Natural killer cell treated with Interleukin-12 subunit alpha and Interleukin-12 subunit beta and Interleukin-15 and Interleukin-18, amount 100 ng/mL, for 72 hours (primary cell): ENCODE measurements at regions not wholly inside any gene's neighbourhood (a gene's known extent, or its start where the extent isn't known, plus 50 kb on each side); places are given as distances from the start of the nearest gene placed in this dataset.

Source experiments
- ATAC-seq, 2 donors: fragments of 150-1000 bp; cut with Tn5 transposase in 1 of 2; sonication (Bioruptor Pico), chemical (Tn5 transposase) in 1 of 2; 2 replicates each; pipeline ENCODE4 v1.10.0; 2021
- DNase-seq: peaks from one replicate; pipeline ENCODE4 v3.0.0; 2022; ENCODE audit warnings: low spot score
- H3K27ac Mint-ChIP-seq, 2 donors: 1 replicate in 1 of 2; 2 replicates in 1 of 2; pipeline ENCODE4 v1.8.0; 2022; ENCODE audit warnings: mixed read lengths in 2 of 2, mild to moderate bottlenecking in 1 of 2, moderate library complexity in 1 of 2
- H3K27me3 Mint-ChIP-seq, 2 donors: 1 replicate in 1 of 2; 2 replicates in 1 of 2; pipeline ENCODE4 v1.8.0; 2022; ENCODE audit warnings: mixed read lengths in 2 of 2
- H3K36me3 Mint-ChIP-seq: one replicate; pipeline ENCODE4 v1.8.0; 2022; ENCODE audit warnings: mixed read lengths
- H3K4me1 Mint-ChIP-seq, 2 donors: 1 replicate in 1 of 2; 2 replicates in 1 of 2; pipeline ENCODE4 v1.8.0; 2022; ENCODE audit warnings: low read depth in 2 of 2, mixed read lengths in 2 of 2, mild to moderate bottlenecking in 1 of 2
- H3K4me3 Mint-ChIP-seq: one replicate; pipeline ENCODE4 v1.8.0; 2022; ENCODE audit warnings: mixed read lengths
- H3K9me3 Mint-ChIP-seq: 2 replicates; pipeline ENCODE4 v1.8.0; 2022; ENCODE audit warnings: mixed read lengths

DNA sequence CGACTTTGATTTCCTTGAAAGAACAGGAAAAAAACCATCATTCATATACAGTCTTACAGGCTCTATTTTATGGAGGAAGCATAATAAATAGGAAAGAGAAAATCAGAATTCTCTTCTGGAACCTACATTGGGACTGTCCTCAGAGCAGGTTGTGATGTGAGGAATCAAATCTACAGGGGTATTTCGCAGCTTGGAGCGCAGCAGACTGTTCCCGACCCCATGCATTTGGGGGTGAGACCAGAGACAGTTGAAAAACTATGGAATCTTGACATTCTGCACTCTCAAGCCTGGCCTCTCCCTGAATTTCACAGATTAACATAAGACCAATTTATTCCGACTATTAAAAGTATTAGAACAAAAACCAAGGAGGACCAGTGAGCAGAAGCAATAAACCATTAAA is 93.3 kb upstream of the PRSS58 start:
- Mint-ChIP-seq H3K4me1 (peaks cover 0 to 15% of the 10 kb centered on the region in 2 donors), H3K9me3 (no peaks in the 10 kb centered on the region), H3K36me3 (no peaks in the 10 kb centered on the region), H3K4me3 (no peak overlapping the region), H3K27ac (no peak overlapping the region), H3K27me3 (peaks cover 0 to 22% of the 10 kb centered on the region in 2 donors)
- DNase-seq (no peak), ATAC-seq (no peak)

DNA sequence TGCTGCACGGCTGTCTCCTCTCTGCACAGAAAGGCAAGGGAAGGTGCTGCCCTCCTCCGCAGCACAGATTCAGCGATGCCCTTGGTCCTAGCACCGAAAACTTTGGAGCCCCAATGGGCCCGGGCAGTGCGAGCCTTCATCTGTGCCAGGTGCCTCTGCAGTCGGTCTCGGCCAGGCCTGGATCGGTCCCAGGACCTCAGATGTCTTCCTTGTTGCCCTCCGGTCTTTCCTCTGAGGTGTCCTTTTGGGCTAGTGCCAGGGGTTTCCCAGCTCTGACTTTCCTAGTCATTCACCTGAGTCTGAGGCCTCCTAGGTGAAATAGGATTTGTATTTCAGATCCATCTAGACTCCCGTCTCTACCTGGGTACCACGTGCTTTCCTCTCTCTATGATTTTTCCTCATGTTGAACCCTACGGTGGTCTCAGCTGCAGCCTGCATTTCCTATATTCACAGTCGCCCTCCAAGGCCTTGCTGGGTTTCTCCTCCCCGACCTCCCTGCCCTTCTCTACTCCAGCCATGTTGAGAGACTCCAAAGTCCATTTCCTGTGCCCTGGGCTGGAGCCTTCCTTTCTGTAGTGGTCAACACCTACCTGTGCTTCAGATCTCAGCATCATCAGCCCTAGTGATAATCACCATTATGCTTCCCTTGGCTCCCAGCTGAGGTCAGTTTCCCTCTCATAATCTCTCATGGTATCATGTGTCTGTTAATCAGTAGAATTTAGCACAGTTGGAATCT is 92.0 kb upstream of the PRSS58 start:
- H3K27ac Mint-ChIP-seq: no peak overlapping the region

DNA sequence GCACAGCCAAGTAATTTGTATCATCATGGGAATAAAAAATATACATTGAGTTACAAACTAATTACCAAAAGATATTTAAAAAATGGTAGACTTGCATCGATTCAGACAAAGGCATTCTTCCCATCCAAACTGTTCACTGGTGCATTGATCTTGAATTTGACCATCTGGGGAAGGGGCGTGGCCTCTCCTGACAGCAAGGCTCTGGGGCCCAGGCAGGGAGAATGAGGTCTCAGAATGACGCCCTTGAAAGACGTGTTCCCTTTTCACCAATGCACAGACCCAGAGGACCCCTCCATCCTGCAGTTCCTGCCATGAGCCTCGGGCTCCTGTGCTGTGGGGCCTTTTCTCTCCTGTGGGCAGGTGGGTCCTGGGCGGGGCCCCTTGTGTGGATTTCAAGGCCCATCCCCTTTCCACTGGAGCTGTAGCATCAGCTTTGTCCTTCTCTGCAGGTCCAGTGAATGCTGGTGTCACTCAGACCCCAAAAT is 91.1 kb upstream of the PRSS58 start:
- peaks cover 0 to 22% of the 10 kb centered on the region in 2 donors for H3K27me3 Mint-ChIP-seq
- peaks cover 0 to 24% of the 10 kb centered on the region in 2 donors for H3K4me1 Mint-ChIP-seq
- no peak overlapping the region for H3K27ac Mint-ChIP-seq
- ATAC-seq (no peak), DNase-seq (no peak)
- no peak overlapping the region for H3K4me3 Mint-ChIP-seq
- no peaks in the 10 kb centered on the region for H3K36me3 Mint-ChIP-seq
- no peaks in the 10 kb centered on the region for H3K9me3 Mint-ChIP-seq

More for the DNA sequence above, 92.0 kb upstream of the PRSS58 start:
- Mint-ChIP-seq H3K4me3 (no peak overlapping the region), H3K27me3 (peaks cover 0 to 22% of the 10 kb centered on the region in 2 donors), H3K9me3 (no peaks in the 10 kb centered on the region), H3K36me3 (no peaks in the 10 kb centered on the region), H3K4me1 (peaks cover 0 to 25% of the 10 kb centered on the region in 2 donors)
- ATAC-seq: peak; percentile 13 to 34
- no peak for DNase-seq

DNA sequence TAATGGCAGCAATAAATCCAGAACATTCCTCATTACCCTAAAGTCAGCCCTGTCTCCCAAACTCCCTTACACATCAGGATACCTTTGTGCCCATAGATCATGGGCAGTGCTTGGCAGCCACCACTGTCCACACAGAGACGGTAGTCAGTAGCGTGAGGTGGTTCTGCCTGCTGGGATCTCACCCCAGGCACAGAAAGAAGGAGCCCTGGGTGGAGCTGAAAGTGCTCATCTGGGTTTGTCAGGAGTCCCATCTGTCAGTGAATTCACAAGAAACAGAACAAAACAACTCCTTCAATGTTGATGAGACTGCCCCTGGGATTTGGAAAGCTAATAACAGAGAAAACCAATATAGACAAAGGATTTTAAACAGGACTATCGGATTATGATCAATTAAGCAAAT is 90.2 kb upstream of the PRSS58 start:
- no peaks in the 10 kb centered on the region for H3K9me3 Mint-ChIP-seq
- H3K27ac Mint-ChIP-seq: no peak overlapping the region
- peaks cover 0 to 16% of the 10 kb centered on the region in 2 donors for H3K4me1 Mint-ChIP-seq
- DNase-seq (no peak), ATAC-seq (no peak)
- no peaks in the 10 kb centered on the region for H3K36me3 Mint-ChIP-seq
- H3K4me3 Mint-ChIP-seq: no peak overlapping the region
- H3K27me3 Mint-ChIP-seq: peaks cover 0 to 27% of the 10 kb centered on the region in 2 donors

DNA sequence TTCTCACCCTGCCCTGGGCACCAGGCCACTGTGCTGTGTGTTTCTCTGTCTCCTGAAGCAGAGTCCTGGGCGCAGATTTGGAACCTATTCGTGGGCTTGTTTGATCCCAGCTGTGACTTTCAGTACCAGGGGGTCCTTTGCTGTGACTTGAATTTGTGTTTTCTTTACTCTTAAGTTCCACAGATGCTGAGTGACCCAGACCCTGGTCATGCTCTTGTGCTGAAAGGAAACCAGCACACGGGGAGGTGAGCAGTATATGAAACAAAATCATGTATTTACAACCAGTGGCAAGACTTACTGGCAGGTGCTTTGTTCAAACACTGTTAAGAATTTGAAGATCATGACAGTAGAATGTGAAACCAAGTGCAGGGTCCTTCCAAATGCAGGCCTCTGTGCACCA is 89.2 kb upstream of the PRSS58 start:
- Mint-ChIP-seq H3K4me1 (peaks cover 0 to 14% of the 10 kb centered on the region in 2 donors), H3K36me3 (no peaks in the 10 kb centered on the region), H3K4me3 (no peak overlapping the region), H3K27me3 (peaks cover 0 to 25% of the 10 kb centered on the region in 2 donors), H3K27ac (no peak overlapping the region), H3K9me3 (no peaks in the 10 kb centered on the region)
- DNase-seq: no peak
- no peak for ATAC-seq

DNA sequence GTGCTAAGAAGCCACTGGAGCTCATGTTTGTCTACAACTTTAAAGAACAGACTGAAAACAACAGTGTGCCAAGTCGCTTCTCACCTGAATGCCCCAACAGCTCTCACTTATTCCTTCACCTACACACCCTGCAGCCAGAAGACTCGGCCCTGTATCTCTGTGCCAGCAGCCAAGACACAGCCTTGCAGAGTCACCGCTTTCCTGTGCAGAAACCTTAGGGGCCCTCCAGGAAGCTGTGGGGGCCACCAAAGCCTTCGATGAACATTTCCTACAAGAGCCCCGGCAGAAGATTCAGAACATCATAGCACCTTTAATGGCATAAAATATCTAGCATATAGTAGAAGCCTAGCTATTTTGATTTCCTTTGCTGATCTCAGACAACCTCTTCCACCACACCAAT is 88.0 kb upstream of the PRSS58 start:
- no peaks in the 10 kb centered on the region for H3K36me3 Mint-ChIP-seq
- peaks cover 0 to 14% of the 10 kb centered on the region in 2 donors for H3K4me1 Mint-ChIP-seq
- peaks cover 2 to 18% of the 10 kb centered on the region in 2 donors for H3K27me3 Mint-ChIP-seq
- no peak overlapping the region for H3K27ac Mint-ChIP-seq
- no peaks in the 10 kb centered on the region for H3K9me3 Mint-ChIP-seq
- ATAC-seq: peak; percentile 35 to 60
- DNase-seq: no peak
- H3K4me3 Mint-ChIP-seq: no peak overlapping the region

DNA sequence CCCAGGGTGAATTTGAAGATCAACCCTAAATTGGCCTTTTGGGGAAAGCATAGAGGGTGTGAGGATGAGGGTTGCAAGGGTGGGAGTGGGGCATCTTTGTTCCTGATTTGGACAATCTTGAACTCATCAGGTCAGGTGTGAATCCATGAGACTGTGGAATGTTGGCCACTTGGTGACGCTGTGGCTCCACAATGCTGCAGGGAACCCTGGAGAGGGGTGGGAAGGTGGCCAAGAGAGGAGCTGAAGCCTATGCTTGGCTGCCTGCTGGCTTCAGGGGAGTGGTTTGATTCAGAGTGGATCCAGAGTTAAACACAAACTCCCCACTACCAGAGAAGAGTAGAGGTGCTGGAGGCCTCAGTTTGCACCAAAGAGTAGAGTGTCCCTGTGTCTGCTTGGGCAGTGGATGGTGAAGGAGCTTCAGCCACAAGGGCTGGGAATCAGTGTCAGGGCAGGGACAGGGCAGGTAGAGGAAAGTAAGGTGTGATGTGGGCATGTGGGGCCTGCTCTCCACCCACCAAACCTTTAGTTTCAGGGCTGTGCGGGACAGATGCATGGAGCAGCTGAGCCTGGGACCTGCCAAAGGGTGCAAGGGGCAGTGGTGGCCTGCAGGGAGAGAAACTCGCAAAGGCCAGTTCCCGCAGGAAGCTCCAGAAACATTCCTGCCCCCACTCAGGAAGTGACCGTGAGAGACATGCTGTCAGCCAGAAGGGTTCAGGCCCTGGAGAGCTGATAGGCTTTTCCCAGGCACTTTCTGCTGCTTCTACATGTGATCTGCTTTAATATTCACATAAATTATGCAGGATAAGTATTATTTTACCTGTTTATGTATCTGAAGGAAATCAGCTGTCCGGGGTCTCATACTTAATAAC is 81.0 kb upstream of the PRSS58 start:
- Mint-ChIP-seq H3K27ac (no peak overlapping the region), H3K36me3 (no peaks in the 10 kb centered on the region), H3K27me3 (peaks cover 6 to 32% of the 10 kb centered on the region in 2 donors), H3K4me3 (no peak overlapping the region), H3K4me1 (no peaks in the 10 kb centered on the region), H3K9me3 (no peaks in the 10 kb centered on the region)
- DNase-seq (no peak), ATAC-seq (no peak)

DNA sequence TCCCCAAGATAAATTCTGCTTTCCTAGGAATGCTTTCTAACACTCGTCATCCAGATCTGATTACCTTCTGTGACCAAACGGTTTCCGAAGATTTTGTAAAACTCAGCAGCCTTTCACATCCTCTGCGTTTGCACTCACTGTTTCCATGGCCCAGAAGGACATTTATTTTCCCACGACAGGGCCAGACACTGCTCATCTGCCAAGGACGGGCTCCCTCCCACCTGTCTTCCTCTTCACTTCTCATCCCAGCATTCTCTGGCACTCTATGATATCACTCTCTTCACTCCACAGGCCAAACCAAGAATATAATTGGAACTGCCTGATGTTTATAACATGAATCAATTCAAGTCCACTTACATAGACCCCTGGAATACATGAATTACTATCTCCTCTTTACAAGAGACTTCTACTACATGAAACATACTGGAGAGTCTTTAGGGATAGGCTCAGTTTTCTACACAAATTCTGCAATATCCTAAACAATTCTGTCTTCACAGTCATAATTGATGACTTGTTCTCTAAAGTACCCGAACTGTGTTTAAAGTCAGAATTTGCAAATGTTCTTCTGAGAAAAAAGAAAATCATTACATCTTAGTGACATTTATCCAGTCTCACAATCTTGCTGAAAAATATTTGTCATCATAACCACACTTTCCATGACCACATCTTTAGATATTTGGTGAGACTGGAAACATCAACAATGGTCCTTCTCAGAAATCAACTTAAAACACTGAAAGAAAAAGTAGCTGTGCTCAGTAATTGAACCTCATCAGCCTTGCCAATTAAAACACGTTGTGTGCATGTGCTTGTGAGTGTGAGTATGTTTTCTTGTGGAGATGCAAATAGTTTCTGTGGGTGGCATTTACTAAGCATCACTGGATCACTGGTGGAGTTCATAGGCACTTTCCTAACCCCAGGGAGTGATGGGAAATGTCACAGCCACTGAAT is 79.5 kb upstream of the PRSS58 start:
- H3K4me1 Mint-ChIP-seq: no peaks in the 10 kb centered on the region
- ATAC-seq (no peak), DNase-seq (no peak)
- H3K36me3 Mint-ChIP-seq: no peaks in the 10 kb centered on the region
- H3K4me3 Mint-ChIP-seq: no peak overlapping the region
- no peaks in the 10 kb centered on the region for H3K9me3 Mint-ChIP-seq
- H3K27me3 Mint-ChIP-seq: peaks cover 6 to 29% of the 10 kb centered on the region in 2 donors
- H3K27ac Mint-ChIP-seq: no peak overlapping the region

DNA sequence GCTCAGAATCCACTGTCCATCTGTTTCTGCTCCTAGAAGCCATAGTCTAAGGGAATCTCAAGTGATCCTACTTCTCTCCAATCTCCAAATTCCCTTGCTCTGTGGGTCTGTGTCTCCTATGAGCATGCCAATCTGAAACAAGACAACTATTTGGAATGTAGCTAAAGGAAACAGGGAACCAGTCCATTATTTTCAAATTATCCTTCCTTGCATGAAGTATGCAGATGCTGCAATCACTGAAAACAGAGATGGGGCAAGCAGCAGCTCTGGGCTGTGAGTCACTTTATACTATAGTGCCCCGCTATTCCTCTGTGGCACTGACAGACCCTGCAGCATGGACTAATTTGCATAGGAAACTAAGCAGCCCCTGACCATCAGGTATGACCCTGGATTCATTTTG is 76.9 kb upstream of the PRSS58 start:
- Mint-ChIP-seq H3K9me3 (no peaks in the 10 kb centered on the region), H3K4me3 (no peak overlapping the region), H3K4me1 (no peaks in the 10 kb centered on the region), H3K27me3 (peaks cover 7 to 30% of the 10 kb centered on the region in 2 donors), H3K27ac (no peak overlapping the region), H3K36me3 (no peaks in the 10 kb centered on the region)
- DNase-seq (no peak), ATAC-seq (no peak)

DNA sequence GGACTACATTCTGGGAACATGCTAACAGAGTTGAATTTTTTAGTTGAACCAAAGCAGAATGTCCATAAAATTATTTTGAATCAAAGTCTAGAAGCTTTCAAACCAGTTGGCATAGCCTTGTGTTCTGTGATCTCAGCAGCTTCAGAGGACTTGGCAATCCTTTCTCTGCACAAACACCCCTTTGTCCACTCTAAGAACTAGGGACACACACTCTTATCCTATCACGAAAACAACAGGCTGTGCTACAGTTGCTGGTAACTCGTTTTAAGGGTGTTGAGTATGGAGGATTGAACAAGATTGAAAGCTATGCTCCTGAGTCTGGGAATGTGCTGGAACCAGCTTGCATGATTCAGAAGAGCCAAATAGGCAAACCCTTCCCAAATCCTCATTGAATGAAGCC is 76.4 kb upstream of the PRSS58 start:
- Mint-ChIP-seq H3K4me1 (no peaks in the 10 kb centered on the region), H3K36me3 (no peaks in the 10 kb centered on the region), H3K4me3 (no peak overlapping the region), H3K27me3 (peaks cover 8 to 35% of the 10 kb centered on the region in 2 donors), H3K27ac (no peak overlapping the region), H3K9me3 (no peaks in the 10 kb centered on the region)
- DNase-seq: no peak
- ATAC-seq: no peak

DNA sequence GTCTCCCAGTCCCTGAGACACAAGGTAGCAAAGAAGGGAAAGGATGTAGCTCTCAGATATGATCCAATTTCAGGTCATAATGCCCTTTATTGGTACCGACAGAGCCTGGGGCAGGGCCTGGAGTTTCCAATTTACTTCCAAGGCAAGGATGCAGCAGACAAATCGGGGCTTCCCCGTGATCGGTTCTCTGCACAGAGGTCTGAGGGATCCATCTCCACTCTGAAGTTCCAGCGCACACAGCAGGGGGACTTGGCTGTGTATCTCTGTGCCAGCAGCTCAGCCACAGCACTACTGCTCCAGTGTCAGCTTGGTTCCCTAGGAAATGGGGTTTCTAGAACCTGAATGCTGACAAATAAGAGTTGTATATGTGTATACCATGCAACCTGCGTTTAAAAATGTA is 74.6 kb upstream of the PRSS58 start:
- Mint-ChIP-seq H3K27ac (no peak overlapping the region), H3K4me3 (no peak overlapping the region), H3K27me3 (peaks cover 17 to 42% of the 10 kb centered on the region in 2 donors), H3K4me1 (no peaks in the 10 kb centered on the region), H3K36me3 (no peaks in the 10 kb centered on the region), H3K9me3 (no peaks in the 10 kb centered on the region)
- no peak for ATAC-seq
- DNase-seq: no peak

DNA sequence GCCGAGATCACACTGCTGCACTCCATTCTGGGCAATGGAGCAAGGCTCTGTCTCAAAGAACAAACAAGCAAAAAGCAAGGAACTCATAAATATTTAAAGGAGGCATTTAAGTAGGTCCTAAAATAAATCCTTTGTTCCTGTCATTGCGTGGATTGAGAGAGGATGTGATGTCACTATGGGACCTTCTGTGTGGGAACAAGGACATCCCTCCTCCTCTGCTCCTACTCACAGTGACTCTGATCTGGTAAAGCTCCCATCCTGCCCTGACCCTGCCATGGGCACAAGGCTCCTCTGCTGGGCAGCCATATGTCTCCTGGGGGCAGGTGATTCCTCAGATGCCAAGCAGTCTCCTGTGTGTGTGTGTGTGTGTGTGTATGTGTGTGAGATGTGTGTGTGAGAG is 74.1 kb upstream of the PRSS58 start:
- Mint-ChIP-seq H3K27me3 (peaks cover 18 to 38% of the 10 kb centered on the region in 2 donors), H3K9me3 (no peaks in the 10 kb centered on the region), H3K4me1 (no peaks in the 10 kb centered on the region), H3K36me3 (no peaks in the 10 kb centered on the region), H3K27ac (no peak overlapping the region), H3K4me3 (no peak overlapping the region)
- no peak for DNase-seq
- ATAC-seq: no peak

DNA sequence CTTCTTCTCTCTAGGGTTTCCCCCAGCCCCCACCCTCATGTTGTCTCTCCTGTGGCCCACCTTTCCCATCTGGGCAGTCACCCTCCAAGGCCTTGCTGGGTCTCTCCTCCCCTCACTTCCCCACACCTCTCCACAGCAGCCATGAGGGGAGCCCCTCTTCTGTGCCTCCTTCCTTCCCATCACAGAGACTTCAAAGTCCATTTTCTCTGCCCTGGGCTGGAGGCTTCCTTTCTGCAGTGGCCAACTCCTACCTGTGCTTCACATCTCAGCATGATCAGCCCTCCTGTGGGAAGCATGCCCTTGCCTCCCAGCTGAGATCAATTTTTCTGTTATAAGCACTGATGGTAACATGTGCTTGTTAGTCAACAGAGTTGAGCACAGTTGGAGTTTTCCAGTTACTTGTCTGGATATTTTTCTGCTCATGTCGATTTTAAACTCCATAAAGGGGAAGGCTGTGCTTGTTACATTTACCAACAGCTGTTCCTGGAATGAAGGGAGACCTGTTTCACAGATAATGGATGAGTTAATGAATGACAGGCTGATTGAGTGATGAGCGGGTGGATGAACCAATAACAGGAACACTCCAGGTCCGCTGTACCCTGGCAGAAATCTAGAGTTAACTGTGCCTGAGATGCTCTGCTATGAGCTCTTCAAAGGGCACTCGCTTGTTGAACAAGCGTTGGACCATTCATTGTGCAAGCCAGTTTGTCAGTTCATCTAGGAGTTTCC is 71.4 kb upstream of the PRSS58 start:
- H3K9me3 Mint-ChIP-seq: no peaks in the 10 kb centered on the region
- H3K27ac Mint-ChIP-seq: no peak overlapping the region
- peaks cover 16 to 27% of the 10 kb centered on the region in 2 donors for H3K27me3 Mint-ChIP-seq
- no peaks in the 10 kb centered on the region for H3K36me3 Mint-ChIP-seq
- H3K4me3 Mint-ChIP-seq: no peak overlapping the region
- no peaks in the 10 kb centered on the region for H3K4me1 Mint-ChIP-seq
- DNase-seq: no peak
- peak in 1 of 2 donors; percentile 50 for ATAC-seq
